Endothelial cell of umbilical vein (primary cell): ENCODE measurements at regions not wholly inside any gene's neighbourhood (a gene's known extent, or its start where the extent isn't known, plus 50 kb on each side); places are given as distances from the start of the nearest gene placed in this dataset.

Experiments
- EZH2 ChIP-seq: IDR thresholded peaks from 2 replicates; pipeline ENCODE4 v1.6.1; 2012; ENCODE audit warnings: borderline replicate concordance, low read depth, mild to moderate bottlenecking, moderate library complexity, low read length, inconsistent platforms; ENCODE audit not compliant: severe bottlenecking
- FOS ChIP-seq: IDR thresholded peaks from 2 replicates; pipeline ENCODE4 v1.6.1; 2011; ENCODE audit warnings: mild to moderate bottlenecking, low read length, moderate library complexity, borderline replicate concordance; ENCODE audit not compliant: insufficient read depth
- GATA2 ChIP-seq: IDR thresholded peaks from 2 replicates; pipeline ENCODE4 v1.7.0; 2011; ENCODE audit warnings: low read depth, mild to moderate bottlenecking, moderate library complexity, mixed read lengths, low read length; ENCODE audit not compliant: insufficient read length, insufficient read depth
- JUN ChIP-seq: IDR thresholded peaks from 2 replicates; pipeline ENCODE4 v1.6.1; 2011; ENCODE audit warnings: borderline replicate concordance, low read depth; ENCODE audit not compliant: insufficient read length, insufficient read depth
- MYC ChIP-seq: IDR thresholded peaks from one replicate; pipeline ENCODE4 v1.6.1; 2011; ENCODE audit warnings: mild to moderate bottlenecking, low read depth, low read length
- POLR2A ChIP-seq: IDR thresholded peaks from 2 replicates; pipeline ENCODE4 v1.6.1; 2012; ENCODE audit warnings: low read depth, mild to moderate bottlenecking, control low read depth, low read length
- POLR2AphosphoS5 ChIP-seq: IDR thresholded peaks from 2 replicates; pipeline ENCODE4 v1.6.1; 2012; ENCODE audit warnings: low read depth, mild to moderate bottlenecking, control low read depth, low read length, moderate library complexity; ENCODE audit not compliant: insufficient read depth
- TF ChIP-seq, protein P1 (sequence below), 2 donors: IDR thresholded peaks; 1 replicate in 1 of 2; 2 replicates in 1 of 2; pipeline ENCODE4 v1.5.1; 2011; ENCODE audit warnings: low read length in 2 of 2, mild to moderate bottlenecking in 2 of 2, moderate library complexity in 2 of 2, control low read depth in 1 of 2, inconsistent platforms in 1 of 2, low read depth in 1 of 2; ENCODE audit not compliant: insufficient read depth in 1 of 2; ENCODE audit errors: extremely low read depth in 1 of 2
- TF ChIP-seq, protein P2 (sequence below): IDR thresholded peaks from 2 replicates; pipeline ENCODE4 v1.6.1; 2011; ENCODE audit not compliant: insufficient read depth, insufficient read length

DNA sequence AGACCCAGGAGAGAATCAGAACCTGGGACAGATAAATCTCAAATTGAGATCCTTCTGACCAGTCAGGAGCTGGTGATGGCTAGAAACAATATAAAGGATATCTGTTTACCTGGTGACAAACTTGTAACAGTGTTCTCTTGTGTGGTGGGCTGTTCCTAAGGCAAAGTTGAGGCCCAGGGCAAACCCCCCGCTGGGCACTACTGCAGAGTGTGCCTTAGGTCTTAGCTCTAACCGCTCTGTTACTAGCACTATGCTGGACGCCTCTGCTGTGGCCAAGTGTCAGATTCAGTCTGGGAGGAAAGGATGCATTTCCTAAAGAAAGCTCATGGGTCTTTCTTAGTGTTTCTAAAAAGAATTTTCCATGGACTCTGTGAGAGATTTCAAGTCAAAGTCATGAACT lies 146.5 kb upstream of the MEIS2 start:
- TF ChIP-seq, protein P1, sequence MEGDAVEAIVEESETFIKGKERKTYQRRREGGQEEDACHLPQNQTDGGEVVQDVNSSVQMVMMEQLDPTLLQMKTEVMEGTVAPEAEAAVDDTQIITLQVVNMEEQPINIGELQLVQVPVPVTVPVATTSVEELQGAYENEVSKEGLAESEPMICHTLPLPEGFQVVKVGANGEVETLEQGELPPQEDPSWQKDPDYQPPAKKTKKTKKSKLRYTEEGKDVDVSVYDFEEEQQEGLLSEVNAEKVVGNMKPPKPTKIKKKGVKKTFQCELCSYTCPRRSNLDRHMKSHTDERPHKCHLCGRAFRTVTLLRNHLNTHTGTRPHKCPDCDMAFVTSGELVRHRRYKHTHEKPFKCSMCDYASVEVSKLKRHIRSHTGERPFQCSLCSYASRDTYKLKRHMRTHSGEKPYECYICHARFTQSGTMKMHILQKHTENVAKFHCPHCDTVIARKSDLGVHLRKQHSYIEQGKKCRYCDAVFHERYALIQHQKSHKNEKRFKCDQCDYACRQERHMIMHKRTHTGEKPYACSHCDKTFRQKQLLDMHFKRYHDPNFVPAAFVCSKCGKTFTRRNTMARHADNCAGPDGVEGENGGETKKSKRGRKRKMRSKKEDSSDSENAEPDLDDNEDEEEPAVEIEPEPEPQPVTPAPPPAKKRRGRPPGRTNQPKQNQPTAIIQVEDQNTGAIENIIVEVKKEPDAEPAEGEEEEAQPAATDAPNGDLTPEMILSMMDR (IDR thresholded peaks at IDR 0.05; ENCODE audit: extremely low read depth in 1 of 2, insufficient read depth in 1 of 2, low read depth in 1 of 2, low read length in 2 of 2), result no peak
- TF ChIP-seq POLR2A (no peak), POLR2AphosphoS5 (no peak), MYC (no peak), JUN (no peak), EZH2 (no peak), FOS (no peak), GATA2 (no peak)
- TF ChIP-seq, protein P2, sequence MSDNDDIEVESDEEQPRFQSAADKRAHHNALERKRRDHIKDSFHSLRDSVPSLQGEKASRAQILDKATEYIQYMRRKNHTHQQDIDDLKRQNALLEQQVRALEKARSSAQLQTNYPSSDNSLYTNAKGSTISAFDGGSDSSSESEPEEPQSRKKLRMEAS, result no peak
